ENCODE measurements at regions not wholly inside any gene's neighbourhood (a gene's known extent, or its start where the extent isn't known, plus 50 kb on each side); places are given as distances from the start of the nearest gene placed in this dataset.
"Not testable (repeated sequence)": the region's sequence is repeated elsewhere in the genome, so short reads cannot be mapped to it uniquely, and the experiment has no call there.

GRCh38 chr6:140697585-140697984, 1323.1 kb upstream of the CITED2 start:
- DNase-seq = no peak

DNA sequence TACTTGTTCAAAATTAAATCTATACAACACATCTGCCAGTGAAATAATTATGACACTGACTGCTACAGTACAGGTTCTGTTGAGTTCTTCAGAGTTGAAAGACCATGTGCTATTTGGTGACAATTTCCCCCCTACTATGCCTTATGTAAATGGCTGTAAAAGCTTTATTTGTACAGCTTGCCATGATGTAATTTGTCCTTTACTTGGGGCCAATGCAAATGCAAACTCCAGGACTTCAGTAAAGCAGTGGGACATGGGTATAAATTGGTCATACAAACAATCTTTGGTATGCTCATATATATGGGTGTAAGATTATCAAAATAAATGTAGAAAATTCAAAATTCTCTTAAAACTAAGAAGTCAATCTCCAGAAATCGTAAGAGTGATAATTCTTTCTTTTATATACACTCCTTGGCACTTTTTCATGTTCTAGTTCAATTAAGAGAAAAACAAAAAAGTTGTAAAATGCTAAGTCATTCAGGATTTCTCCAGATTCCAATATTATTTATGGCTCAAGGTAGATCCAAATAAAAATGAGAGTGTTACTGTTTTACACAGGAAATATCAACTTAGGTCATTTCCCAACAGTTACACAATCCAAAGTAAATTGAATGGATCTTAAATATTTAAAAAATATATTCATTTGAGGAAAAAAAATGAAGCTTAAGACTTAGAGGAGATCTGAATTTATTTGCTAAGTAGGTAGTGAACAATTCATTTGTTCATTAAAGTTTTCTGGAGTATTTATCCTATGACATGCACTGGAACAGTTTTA, 1310.5 kb upstream of the CITED2 start:
- DNase-seq = peak in 1 of 2 experiments; percentile 14

GRCh38 chr6:140677781-140678528, 1303.5 kb upstream of the CITED2 start:
- DNase-seq = no peak

- DNase-seq = no peak
Measured at GRCh38 chr6:140671926-140672325, 1297.5 kb upstream of the CITED2 start.

- DNase-seq = no peak
Measured at GRCh38 chr6:140670021-140670420, 1295.6 kb upstream of the CITED2 start.

DNA sequence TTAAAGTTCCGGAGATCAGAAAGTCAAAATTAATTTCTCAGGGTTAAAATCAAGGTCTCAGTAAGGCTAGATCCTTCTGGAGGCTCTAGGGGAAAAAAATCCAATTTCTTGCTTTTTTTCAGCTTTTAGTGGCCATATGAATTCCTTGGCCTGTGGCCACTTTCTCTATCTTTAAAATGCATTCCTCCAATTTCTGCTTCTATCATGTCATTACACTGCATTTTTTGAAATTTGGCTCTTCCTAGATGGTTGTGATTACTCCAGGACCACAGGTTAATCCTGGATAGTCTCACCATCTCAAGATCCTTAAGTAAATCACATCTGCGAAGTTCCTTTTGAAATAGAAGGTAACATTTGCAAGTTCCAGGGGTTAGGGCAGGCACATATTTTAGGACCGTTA, 1294.9 kb upstream of the CITED2 start:
- no peak for DNase-seq

DNA sequence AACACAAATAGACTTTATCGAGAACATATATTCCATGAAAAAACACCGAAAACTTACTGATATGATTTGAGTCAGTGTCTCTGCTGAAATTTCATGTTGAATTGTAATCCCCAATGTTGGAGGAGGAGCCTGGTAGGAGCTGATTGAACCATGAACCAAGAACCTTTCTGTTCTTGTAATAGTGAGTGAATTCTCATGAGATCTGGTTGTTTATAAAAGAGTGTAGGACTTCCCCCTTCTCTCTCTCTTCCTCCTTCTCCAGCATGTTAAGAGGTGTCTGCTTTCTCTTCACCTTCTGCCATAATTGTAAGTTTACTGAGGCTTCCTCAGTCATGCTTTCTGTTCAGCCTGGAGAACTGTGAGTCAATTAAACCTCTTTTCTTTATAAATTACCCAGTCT, 1289.3 kb upstream of the CITED2 start:
- DNase-seq = no peak

DNA sequence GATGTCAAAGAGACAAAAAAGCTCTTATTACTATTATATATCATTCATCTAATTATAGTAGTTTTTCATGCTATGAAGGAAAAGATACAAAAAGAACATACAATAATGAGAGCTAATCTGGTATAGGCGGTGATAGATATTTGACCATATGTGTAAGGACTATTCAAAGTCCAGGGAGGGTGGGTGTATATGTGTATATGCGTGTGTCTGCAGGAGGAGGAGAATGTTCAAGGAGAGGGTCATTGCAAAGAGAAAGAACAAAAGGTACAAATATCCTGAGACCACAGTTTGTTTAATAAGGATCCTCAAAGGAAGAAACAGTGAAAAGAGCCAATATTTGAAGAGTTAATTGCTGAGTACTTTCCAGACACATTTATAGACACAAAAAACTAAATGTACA, 1288.6 kb upstream of the CITED2 start:
- no peak for DNase-seq

- no peak for DNase-seq
Measured at GRCh38 chr6:140661691-140662090, 1287.2 kb upstream of the CITED2 start.

GRCh38 chr6:140660295-140660694, 1285.8 kb upstream of the CITED2 start:
- peak in 1 of 2 experiments; percentile 2 for DNase-seq

DNA sequence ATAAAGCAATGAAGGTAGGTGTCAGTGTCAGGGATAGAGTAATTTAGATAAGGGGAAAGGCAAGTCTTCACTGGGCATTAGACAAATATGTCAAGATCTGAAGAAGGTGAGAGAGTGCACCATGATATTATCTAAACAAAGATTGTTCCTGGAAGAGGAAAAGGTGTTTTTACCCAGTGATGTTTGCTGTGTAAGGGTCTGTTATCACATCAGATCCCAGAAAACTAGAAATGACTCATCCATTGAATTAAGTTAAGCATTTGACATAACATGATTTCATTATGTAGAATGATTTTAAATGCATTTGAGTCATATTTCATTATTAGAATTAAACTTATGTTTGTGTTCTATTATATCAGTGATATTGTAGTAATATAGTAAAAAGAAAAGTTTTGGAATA, 1279.5 kb upstream of the CITED2 start:
- DNase-seq = no peak

DNA sequence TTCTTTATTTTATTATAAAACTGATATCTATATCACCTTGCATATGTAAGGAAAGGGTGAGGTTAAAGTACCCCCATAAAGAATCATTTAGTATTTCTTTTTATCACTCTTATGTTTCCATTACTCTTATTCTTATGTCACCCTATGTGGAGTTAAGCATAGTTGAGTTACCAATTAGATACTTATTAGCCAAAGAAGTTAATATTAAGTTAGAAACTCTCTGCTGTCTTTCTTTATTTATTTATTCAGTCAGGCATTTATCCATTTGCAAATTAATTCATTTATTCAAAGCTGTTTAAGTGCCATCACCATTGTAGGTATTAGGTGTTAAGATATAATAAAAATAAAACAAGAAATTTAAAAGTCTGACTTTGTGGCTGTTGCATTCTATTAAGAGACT, 1279.1 kb upstream of the CITED2 start:
- DNase-seq = no peak

- DNase-seq = not testable (repeated sequence)
Measured at GRCh38 chr6:140649502-140649901, 1275.1 kb upstream of the CITED2 start.

DNA sequence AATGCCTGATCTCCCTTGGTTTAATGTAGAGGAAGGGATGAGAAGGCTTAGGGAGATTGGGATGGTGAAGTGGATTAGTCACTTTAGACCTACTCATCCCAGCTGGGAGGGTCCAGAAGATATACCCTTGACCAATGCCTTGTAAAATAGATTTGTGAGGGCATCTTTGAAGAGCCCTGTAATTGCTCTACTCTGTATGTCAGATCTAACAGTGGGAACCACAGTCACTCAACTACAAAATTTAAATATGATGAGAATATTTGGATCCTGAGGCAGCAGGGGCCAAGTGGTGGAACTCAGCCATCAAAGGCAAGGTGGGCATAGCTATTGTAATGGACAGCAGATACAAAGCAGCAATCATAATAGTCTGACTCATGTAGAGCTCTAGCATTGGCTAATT, 1272.9 kb upstream of the CITED2 start:
- DNase-seq = not testable (repeated sequence)

DNA sequence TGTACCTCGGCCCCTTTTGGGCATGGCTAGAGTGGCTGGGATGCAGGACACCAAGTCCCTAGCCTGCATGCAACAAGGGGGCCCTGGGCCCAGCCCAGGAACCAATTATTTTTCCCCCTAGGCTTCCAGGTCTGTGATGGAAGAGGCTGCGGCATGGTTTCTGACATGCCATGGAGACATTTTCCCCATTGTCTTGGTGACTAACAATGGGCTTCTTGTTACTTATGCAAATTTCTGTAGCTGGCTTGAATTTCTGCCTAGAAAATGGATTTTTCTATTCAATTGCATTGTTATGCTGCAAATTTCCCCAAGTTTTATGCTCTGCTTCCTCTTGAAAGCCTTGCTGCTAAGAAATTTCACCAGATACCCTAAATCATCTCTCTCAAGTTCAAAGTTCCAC, 1269.6 kb upstream of the CITED2 start:
- no peak for DNase-seq

GRCh38 chr6:140641412-140641811, 1267.0 kb upstream of the CITED2 start:
- no peak for DNase-seq

- DNase-seq = no peak
Measured at GRCh38 chr6:140636908-140637402, 1262.5 kb upstream of the CITED2 start.

GRCh38 chr6:140636271-140636907, 1261.9 kb upstream of the CITED2 start:
- peak; percentile 49 to 51 for DNase-seq

DNA sequence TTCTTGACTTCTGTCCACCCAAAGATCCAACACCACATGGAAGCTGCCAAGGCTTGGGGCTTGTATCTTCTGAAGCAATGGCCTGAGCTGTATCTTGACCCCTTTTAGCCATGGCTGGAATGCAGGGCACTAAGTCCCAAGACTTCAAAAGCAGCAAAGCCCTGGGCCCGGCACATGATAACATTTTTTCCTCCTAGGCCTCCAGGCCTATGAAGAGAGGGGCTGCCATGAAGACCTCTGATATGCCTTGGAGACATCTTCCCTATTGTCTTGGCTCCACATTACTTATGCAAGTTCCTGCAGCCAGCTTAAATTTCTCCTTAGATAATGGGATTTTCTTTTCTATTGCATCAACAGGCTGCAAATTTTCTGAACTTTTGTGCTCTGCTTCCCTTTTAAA, 1252.6 kb upstream of the CITED2 start:
- DNase-seq = no peak

DNA sequence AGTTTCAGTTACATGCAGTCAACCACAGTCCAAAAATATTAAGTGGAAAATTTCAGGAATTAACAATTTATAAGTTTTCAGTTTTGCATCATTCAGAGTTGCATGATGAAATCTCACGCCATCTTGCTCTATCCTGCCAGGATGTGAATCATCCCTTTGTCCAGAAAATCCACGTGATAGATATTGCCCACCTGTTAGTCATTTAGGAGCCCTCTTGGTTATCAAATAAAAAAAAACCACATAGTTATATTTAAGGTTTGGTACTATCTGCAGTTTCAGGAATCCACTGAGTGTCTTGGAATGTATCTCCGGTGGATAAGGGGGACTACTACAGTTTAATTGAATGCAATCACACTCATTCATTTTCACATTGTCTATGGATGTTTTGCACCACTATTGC, 1249.0 kb upstream of the CITED2 start:
- DNase-seq = no peak

DNA sequence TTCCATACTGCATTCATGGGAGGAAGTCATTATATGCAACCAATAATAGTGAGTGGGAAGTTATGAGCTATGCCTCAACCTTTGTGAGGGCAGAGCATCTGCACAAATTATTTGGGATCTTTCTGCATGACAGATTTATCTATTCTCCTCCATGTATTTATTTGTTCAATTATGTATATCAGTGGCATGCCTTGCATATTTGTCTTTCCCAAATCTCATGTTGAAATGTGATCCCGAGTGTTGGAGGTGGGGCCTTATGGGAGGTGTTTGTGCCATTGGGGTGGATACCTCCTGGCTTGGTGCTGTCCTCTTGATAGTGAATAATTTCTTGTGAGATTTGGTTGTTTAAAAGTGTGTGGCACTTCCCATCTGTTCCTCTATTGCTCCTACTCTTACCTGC, 1246.0 kb upstream of the CITED2 start:
- DNase-seq = no peak

DNA sequence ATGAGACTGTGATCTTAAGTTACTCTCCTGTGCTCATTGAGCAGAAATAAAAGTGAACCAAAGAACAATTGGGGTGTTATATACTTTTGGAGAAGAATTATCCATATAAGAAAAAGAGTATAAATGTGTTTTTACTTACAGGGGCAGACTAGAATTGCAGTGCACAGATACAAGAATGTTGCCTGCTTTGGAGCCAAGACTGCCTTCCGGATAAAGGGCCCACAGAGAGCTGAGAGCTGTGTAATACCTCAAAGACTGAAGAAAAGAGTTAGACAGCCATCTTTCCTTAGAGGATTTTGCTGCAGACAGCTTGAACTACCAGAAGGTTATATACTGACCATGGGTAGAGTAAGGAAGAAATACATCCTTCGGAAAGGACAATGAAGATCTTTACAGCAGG, 1235.5 kb upstream of the CITED2 start:
- no peak for DNase-seq

- DNase-seq = no peak
Measured at GRCh38 chr6:140609321-140609720, 1234.9 kb upstream of the CITED2 start.

DNA sequence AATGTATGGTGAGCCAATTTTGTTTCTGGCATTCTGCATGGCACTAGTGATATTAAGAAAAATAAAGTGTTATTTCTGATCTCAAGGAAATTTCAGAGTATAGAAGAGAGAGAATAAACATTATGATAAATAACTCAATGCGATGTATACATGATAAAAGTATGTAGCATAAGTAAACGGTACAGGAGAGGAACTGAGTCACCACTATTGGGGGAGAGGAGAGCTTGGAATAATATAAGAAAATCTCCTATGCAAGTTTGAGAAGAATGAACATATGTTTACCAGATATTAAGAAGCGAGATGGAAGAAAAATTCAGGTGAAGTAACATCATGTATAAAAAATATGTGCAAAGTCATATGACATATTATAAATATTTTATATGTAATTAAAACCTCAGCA, 1230.3 kb upstream of the CITED2 start:
- no peak for DNase-seq

All from NCI-H526 (cell line).